SK-N-SH treated with all-trans-retinoic acid at 6 μM for 48 hours (cell line): ENCODE measurements at regions not wholly inside any gene's neighbourhood (a gene's known extent, or its start where the extent isn't known, plus 50 kb on each side); places are given as distances from the start of the nearest gene placed in this dataset.

Experiments
- ARNTL ChIP-seq: fragments of 450-650 bp; formaldehyde crosslinking; IDR thresholded peaks from 2 replicates; pipeline ENCODE4 v1.5.0; 2020; ENCODE audit warnings: low read depth, mild to moderate bottlenecking, moderate library complexity, borderline replicate concordance
- PATZ1 ChIP-seq: fragments of 250-450 bp; sonication (Bioruptor Pico); IDR thresholded peaks from 2 replicates; pipeline ENCODE4 v1.8.0; 2020; ENCODE audit warnings: mild to moderate bottlenecking, moderate library complexity, borderline replicate concordance
- PPARA ChIP-seq: fragments of 250-450 bp; sonication (Bioruptor Pico); IDR thresholded peaks from 2 replicates; pipeline ENCODE4 v1.5.0; 2020; ENCODE audit warnings: mild to moderate bottlenecking, borderline replicate concordance
- RARB ChIP-seq: fragments of 250-450 bp; sonication (Bioruptor Pico); IDR thresholded peaks from 2 replicates; pipeline ENCODE4 v1.8.0; 2021; ENCODE audit warnings: mild to moderate bottlenecking, moderate library complexity
- SNAI2 ChIP-seq: fragments of 250-450 bp; sonication (Bioruptor Pico); IDR thresholded peaks from 2 replicates; pipeline ENCODE4 v1.5.0; 2020; ENCODE audit warnings: mild to moderate bottlenecking, moderate library complexity
- ZC3H10 ChIP-seq: fragments of 250-450 bp; sonication (Bioruptor Pico); IDR thresholded peaks from 2 replicates; pipeline ENCODE4 v1.5.1; 2021; ENCODE audit warnings: mild to moderate bottlenecking, moderate library complexity
- ZFP3 ChIP-seq: fragments of 250-450 bp; sonication (Bioruptor Pico); IDR thresholded peaks from 2 replicates; pipeline ENCODE4 v1.5.0; 2020; ENCODE audit warnings: mild to moderate bottlenecking, moderate library complexity
- TF ChIP-seq, protein P1 (sequence below): fragments of 250-450 bp; sonication (Bioruptor Pico); IDR thresholded peaks from 2 replicates; pipeline ENCODE4 v1.5.1; 2020; ENCODE audit warnings: low read depth, mild to moderate bottlenecking, moderate library complexity

- TF ChIP-seq PPARA (CRISPR knock-in tag): no peak
- TF ChIP-seq, protein P1, sequence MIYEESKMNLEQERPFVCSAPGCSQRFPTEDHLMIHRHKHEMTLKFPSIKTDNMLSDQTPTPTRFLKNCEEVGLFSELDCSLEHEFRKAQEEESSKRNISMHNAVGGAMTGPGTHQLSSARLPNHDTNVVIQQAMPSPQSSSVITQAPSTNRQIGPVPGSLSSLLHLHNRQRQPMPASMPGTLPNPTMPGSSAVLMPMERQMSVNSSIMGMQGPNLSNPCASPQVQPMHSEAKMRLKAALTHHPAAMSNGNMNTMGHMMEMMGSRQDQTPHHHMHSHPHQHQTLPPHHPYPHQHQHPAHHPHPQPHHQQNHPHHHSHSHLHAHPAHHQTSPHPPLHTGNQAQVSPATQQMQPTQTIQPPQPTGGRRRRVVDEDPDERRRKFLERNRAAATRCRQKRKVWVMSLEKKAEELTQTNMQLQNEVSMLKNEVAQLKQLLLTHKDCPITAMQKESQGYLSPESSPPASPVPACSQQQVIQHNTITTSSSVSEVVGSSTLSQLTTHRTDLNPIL (CRISPR knock-in tag): no peak
- no peak for TF ChIP-seq ARNTL (CRISPR knock-in tag)
- TF ChIP-seq PATZ1: no peak
- TF ChIP-seq RARB (CRISPR knock-in tag): no peak
- no peak for TF ChIP-seq ZC3H10 (CRISPR knock-in tag)
- no peak for TF ChIP-seq ZFP3 (CRISPR knock-in tag)
- no peak for TF ChIP-seq SNAI2 (CRISPR knock-in tag)
Measured at GRCh38 chr2:776487-776886, 99.3 kb upstream of the TMEM18 start.
